ENCODE measurements at regions not wholly inside any gene's neighbourhood (a gene's known extent, or its start where the extent isn't known, plus 50 kb on each side); places are given as distances from the start of the nearest gene placed in this dataset.

GRCh38 chr9:79020276-79020675 lies 551.5 kb upstream of the TLE4 start:
- Histone ChIP-seq H3K4me1 (replicated peaks in 1 of 4; ENCODE audit: control insufficient read depth in 3 of 4, insufficient read depth in 4 of 4, low read length in 3 of 4) (peaks cover 0 to 3% (median 0%) of the 10 kb centered on the region in 4 experiments; a peak in 2 of 7 replicates), H3K9ac (replicated peaks in 1 of 4; ENCODE audit: extremely low read depth in 1 of 4, low read depth in 3 of 4, low read length in 3 of 4) (no peak overlapping the region), H2BK15ac (ENCODE audit: low read length) (no peak overlapping the region), H2BK12ac (ENCODE audit: low read depth, low read length) (no peak overlapping the region), H3K27ac (ENCODE audit: low read depth, low read length) (no peak overlapping the region), H3K18ac (ENCODE audit: extremely low read depth, low read length) (no peak overlapping the region), H4K5ac (ENCODE audit: insufficient read length, low read depth, low read length) (no peak overlapping the region), H2AK5ac (ENCODE audit: low read depth, low read length) (no peak overlapping the region), H3K4me2 (ENCODE audit: insufficient read depth in 1 of 2, low read depth in 2 of 2, low read length in 2 of 2) (no peak overlapping the region), H3K4me3 (ENCODE audit: extremely low read depth in 1 of 4, insufficient read depth in 2 of 4, low read depth in 3 of 4, low read length in 4 of 4) (no peak overlapping the region), H4K20me1 (replicated peaks in 1 of 2; ENCODE audit: control insufficient read depth in 1 of 2, insufficient read depth in 2 of 2, low read length in 2 of 2) (no peaks in the 10 kb centered on the region), H2BK20ac (ENCODE audit: low read length) (no peak overlapping the region), H3K23ac (ENCODE audit: insufficient read length) (no peak overlapping the region), H2AFZ (ENCODE audit: low read length) (no peak overlapping the region), H4K8ac (ENCODE audit: extremely low read depth, insufficient read depth, low read length) (no peak overlapping the region), H3K4ac (replicated peaks; ENCODE audit: insufficient read length, low read depth, low read length) (no peak overlapping the region), H3K9me3 (ENCODE audit: insufficient read depth in 2 of 2, low read depth in 1 of 2, low read length in 1 of 2) (no peaks in the 10 kb centered on the region), H3K27me3 (replicated peaks in 1 of 4; ENCODE audit: control insufficient read depth in 3 of 4, extremely low read depth in 1 of 4, insufficient read depth in 3 of 4, low read length in 3 of 4) (no peaks in the 10 kb centered on the region), H2BK5ac (ENCODE audit: low read depth, low read length) (no peak overlapping the region), H3K79me2 (ENCODE audit: control insufficient read depth in 1 of 2, insufficient read depth in 2 of 2, low read length in 2 of 2) (no peaks in the 10 kb centered on the region), H3K36me3 (ENCODE audit: control insufficient read depth in 2 of 4, insufficient read depth in 4 of 4, low read length in 3 of 4) (no peaks in the 10 kb centered on the region), H3K14ac (ENCODE audit: insufficient read length) (no peak overlapping the region), H3K56ac (replicated peaks; ENCODE audit: insufficient read length, low read depth, low read length) (no peak overlapping the region), H4K91ac (replicated peaks; ENCODE audit: insufficient read length, low read length) (no peak overlapping the region), H3K79me1 (ENCODE audit: low read depth, low read length) (no peaks in the 10 kb centered on the region), H3K23me2 (ENCODE audit: low read depth, low read length) (no peaks in the 10 kb centered on the region), H2BK120ac (replicated peaks; ENCODE audit: low read depth, low read length) (no peak overlapping the region)
- DNase-seq (ENCODE audit: low read depth in 1 of 2, low spot score in 2 of 2) (no peak), FAIRE-seq (no peak)
- WGBS, 2 experiments (ENCODE audit: extremely low coverage in 1 of 2, insufficient coverage in 1 of 2, insufficient read length in 1 of 2, insufficient replicate concordance in 2 of 2, low coverage in 1 of 2, low lambda C conversion rate in 2 of 2, missing lambda C conversion rate in 1 of 2) = 93% methylated on average over 5 of the region's 5 CpGs; no CpG with 5 or more reads in 1 of the 2 experiments
- TF ChIP-seq KDM1A (IDR thresholded peaks at IDR 0.05; ENCODE audit: borderline replicate concordance, low read length) = no peak
- no peak for TF ChIP-seq KDM5A (IDR thresholded peaks at IDR 0.05; ENCODE audit: low read length)
- no peak for TF ChIP-seq NRF1 (IDR thresholded peaks at IDR 0.05; ENCODE audit: low read depth, low read length)
- no peak for TF ChIP-seq CBX5 (IDR thresholded peaks at IDR 0.05; ENCODE audit: low read depth, low read length)
- no peak for TF ChIP-seq CBX8 (IDR thresholded peaks at IDR 0.05; ENCODE audit: borderline replicate concordance, low read depth, low read length)
- no peak for TF ChIP-seq KDM4A (IDR thresholded peaks at IDR 0.05; ENCODE audit: low read depth, low read length, severe bottlenecking)
- no peak for TF ChIP-seq PHF8 (conservative IDR thresholded peaks at IDR 0.05; ENCODE audit: low read depth, low read length)
- no peak for TF ChIP-seq SIX5 (IDR thresholded peaks at IDR 0.05; ENCODE audit: low read depth, low read length)
- no peak for TF ChIP-seq SAP30 (IDR thresholded peaks at IDR 0.05; ENCODE audit: insufficient read depth, insufficient replicate concordance, low read length)
- no peak for TF ChIP-seq EZH2 (IDR thresholded peaks at IDR 0.05; ENCODE audit: low read depth, low read length, severe bottlenecking)
- no peak for TF ChIP-seq FOSL1 (IDR thresholded peaks at IDR 0.05; ENCODE audit: insufficient read depth, low read depth, low read length)
- TF ChIP-seq CTBP2 (IDR thresholded peaks at IDR 0.05; ENCODE audit: borderline replicate concordance, insufficient read depth, insufficient read length, low read length) = no peak
- ChIA-PET CTCF (ENCODE audit: partially characterized antibody) (interaction anchor here (1.2 kb wide), 1 partner anchor 418 kb away, joined by 3 read pairs; no protein-coding TSS in a partner anchor), POLR2A (ENCODE audit: partially characterized antibody) (no interaction called here)
